GM10266 (cell line): ENCODE measurements at regions not wholly inside any gene's neighbourhood (a gene's known extent, or its start where the extent isn't known, plus 50 kb on each side); places are given as distances from the start of the nearest gene placed in this dataset.

Source experiments
- DNase-seq: peaks from one replicate; pipeline ENCODE4 v3.0.0; 2012; ENCODE audit errors: extremely low spot score
- TF ChIP-seq, protein P1 (sequence below): IDR thresholded peaks from 2 replicates; pipeline ENCODE4 v1.5.1; 2012; ENCODE audit warnings: mild to moderate bottlenecking, low read depth; ENCODE audit not compliant: control insufficient read depth, insufficient read depth; ENCODE audit errors: missing control alignments

DNA sequence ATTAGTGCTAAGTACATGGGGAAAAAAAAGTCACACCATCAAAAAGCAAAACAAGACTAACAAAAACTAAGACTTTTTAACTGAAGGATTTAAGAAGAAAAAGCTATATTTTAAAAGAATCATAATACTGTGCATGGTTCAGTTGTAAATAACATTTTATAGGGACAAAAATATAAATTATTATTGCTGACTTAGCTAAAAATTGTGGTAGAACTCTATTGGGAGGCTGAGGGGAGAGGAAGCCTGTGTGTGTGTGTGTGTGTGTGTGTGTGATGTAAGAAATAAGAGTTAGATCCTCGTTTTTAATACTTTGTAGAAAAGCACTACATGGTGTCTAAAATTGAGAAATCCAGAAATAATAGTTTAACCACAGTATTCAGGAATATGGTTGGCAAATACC, 1950.9 kb upstream of the TENM3 start:
- no peak for DNase-seq
- TF ChIP-seq, protein P1, sequence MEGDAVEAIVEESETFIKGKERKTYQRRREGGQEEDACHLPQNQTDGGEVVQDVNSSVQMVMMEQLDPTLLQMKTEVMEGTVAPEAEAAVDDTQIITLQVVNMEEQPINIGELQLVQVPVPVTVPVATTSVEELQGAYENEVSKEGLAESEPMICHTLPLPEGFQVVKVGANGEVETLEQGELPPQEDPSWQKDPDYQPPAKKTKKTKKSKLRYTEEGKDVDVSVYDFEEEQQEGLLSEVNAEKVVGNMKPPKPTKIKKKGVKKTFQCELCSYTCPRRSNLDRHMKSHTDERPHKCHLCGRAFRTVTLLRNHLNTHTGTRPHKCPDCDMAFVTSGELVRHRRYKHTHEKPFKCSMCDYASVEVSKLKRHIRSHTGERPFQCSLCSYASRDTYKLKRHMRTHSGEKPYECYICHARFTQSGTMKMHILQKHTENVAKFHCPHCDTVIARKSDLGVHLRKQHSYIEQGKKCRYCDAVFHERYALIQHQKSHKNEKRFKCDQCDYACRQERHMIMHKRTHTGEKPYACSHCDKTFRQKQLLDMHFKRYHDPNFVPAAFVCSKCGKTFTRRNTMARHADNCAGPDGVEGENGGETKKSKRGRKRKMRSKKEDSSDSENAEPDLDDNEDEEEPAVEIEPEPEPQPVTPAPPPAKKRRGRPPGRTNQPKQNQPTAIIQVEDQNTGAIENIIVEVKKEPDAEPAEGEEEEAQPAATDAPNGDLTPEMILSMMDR = no peak

DNA sequence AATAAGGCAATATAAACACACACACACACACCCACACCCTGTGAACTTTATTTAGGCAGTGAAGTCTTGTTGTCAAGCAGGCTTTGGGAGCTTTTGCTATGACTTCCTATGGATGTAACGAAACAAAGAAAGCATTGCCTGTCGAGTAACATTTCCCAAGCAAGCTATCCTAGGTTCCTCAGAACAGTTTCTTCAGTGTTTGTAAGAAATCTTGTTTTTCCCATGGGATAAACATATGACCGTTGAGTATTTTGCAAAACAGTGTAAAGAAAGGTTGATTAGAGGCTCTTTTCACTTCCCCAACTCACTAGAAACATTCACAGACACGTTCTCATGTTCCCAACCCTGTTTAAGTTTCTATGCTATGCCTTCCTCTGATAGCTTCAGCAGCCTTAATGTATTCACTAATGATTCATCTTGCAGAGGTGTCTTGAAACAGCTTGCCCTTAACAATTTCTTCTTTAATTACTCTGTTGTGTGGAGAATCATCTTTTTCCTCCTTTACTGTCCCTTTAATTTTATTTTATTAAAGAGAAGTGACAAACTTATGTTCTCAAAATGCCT, 1947.1 kb upstream of the TENM3 start:
- no peak for DNase-seq
- TF ChIP-seq, protein P1 = no peak

DNA sequence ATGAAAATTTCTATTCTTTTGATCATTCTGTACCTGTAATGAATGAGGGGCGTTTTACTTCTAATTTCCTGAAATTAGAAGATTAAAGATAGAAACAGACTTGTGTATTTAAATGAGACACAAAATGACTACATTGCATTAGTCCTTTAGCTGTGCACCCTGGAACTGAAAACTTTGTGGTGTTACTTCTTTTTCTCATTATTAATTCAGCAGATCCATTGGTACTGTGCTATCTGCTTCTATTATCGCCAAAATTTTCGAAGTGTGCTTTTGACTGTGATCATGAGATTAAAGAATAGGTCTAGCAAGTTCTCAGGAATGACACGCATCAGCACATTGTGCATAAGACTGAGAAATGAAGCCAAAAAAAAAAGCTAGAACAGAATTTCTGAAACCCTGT, 1938.9 kb upstream of the TENM3 start:
- DNase-seq = no peak
- TF ChIP-seq, protein P1 = no peak

DNA sequence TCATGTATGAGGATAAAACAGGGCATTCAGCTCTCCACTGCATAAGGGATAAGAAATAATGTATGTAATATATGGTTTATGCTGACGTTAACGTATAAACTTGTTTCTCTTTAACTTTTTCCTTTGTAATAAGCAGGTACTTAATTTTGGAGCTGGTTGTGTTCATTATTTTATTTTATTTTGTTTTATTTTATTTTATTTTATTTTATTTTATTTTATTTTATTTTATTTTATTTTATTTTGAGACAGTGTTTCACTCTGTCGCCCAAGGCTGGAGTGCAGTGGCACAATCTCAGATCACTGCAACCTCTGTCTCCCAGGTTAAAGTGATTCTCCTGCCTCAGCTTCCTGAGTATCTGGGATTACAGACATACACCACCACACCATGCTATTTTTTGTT, 1932.6 kb upstream of the TENM3 start:
- no peak for DNase-seq
- TF ChIP-seq, protein P1 = no peak

DNA sequence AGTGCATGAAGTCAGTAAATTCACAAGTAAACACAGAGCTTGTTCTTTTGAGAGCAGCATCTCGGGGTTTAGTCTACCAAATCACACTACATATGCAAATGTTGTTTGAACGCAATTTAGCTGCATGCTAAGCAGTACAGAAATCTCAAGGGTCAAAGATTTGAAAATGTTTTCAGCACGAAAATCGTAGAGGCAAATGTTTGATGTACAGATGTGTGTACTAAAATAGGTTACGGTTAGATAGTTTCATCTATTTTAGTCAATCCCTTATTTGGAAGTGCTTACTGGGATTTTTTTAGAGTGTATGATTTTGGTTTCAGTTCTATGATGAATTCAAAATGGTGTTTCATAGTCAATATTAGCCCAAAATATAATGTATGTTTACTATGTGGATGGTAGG, 1928.2 kb upstream of the TENM3 start:
- TF ChIP-seq, protein P1 = no peak
- no peak for DNase-seq

DNA sequence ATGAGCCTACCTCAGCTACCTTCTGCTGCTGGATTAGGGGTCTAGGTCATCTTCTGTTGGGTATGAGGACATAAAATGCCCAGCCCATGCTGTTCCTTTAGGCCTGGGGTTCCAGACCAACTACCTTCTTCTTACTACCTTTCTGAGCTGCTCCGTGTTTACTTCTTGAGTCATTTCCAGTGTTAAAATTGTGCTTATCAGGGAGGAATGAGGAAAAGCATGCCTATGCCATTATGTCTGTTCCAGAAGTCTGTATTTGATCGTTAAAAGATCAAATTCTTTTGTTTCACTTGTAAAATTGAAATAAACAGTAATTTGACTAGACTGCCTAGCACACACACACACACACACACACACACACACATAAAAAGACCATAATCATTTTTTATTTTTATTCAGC, 1912.7 kb upstream of the TENM3 start:
- DNase-seq = no peak
- TF ChIP-seq, protein P1 = no peak

DNA sequence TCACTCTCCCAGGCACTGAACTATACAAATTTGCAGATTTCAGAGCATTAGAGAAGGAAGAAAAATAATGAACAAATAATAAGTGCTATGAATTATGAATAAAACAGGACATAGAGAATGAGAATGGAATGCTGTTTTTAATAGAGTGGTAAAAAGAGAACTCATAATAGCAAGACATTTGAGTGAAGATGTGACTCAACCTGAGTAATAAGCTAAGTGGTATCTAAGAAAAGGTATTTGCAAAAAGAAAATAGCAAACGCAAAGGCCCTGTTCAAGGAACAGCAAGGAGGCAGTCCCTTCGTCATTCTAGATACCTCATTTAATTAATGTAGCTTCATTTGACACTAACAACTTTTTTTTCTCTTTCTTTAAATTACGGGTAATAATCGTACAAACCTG, 1910.0 kb upstream of the TENM3 start:
- TF ChIP-seq, protein P1 = no peak
- DNase-seq = no peak
